AG04450 (cell line): ENCODE measurements at regions not wholly inside any gene's neighbourhood (a gene's known extent, or its start where the extent isn't known, plus 50 kb on each side); places are given as distances from the start of the nearest gene placed in this dataset.

Source experiments
- CTCF ChIA-PET: fragments of 300-600, 350-600 bp; formaldehyde crosslinking; extraction: SDS; loops from one replicate; lab custom pipeline; 2022; ENCODE audit warnings: antibody characterized with exemption, inconsistent platforms; lab: Charles Lee
- POLR2A ChIA-PET: fragments of 350-600 bp; formaldehyde crosslinking; extraction: SDS; loops from one replicate; lab custom pipeline; 2021; ENCODE audit warnings: antibody characterized with exemption, inconsistent platforms; lab: Yijun Ruan, JAX
- DNase-seq: peaks from one replicate; pipeline ENCODE4 v3.0.0-alpha.2; 2011; ENCODE audit warnings: low read depth, low spot score
- H3K27ac ChIP-seq: one replicate; pipeline ENCODE4 v1.5.1; 2012; ENCODE audit warnings: low read depth, low read length, control low read depth
- H3K27me3 ChIP-seq: one replicate; pipeline ENCODE4 v1.6.0; 2012; ENCODE audit warnings: low read length; ENCODE audit not compliant: control insufficient read depth, insufficient read depth
- H3K4me3 ChIP-seq: 2 replicates; pipeline ENCODE4 v1.5.1; 2011; ENCODE audit warnings: mild to moderate bottlenecking, low read depth, low read length, control low read depth
- H3K9me3 ChIP-seq: 2 replicates; pipeline ENCODE4 v1.5.1; 2012; ENCODE audit warnings: low read length; ENCODE audit not compliant: control insufficient read depth, insufficient read depth
- CTCF ChIP-seq: IDR thresholded peaks from 2 replicates; pipeline ENCODE4 v1.5.1; 2011; ENCODE audit warnings: low read depth, low read length, control low read depth, inconsistent platforms

DNA sequence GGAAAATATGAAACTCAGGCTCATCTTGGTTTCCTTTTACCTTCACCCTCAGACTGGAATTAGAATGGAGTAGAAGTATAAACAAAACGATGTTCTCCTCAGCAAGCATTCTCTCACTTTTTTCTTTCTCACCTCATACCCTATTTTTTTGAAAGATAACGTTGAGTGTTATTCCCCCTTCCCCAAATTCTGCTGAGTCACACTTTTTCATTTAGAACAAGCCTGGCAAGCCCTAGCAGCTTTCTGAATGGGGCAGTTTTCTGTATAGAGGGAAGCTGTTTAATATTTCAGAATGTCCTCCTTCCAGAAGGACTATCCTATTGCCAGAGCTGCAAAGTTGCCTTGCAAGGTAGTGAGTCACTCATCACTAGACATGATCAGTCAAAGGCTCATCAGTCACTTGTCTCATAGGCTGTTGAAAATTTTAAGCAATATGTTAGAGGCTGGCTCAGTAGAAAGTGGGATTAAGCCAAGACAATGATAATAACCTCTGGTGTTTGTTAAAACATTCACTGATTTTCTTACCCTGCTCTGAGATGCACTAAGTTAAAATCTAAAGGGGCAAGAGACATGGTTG is 416.1 kb downstream of the RNF144A start:
- no peaks in the 10 kb centered on the region for H3K9me3 ChIP-seq
- no peak for TF ChIP-seq CTCF
- DNase-seq = no peak
- ChIA-PET CTCF (no interaction called here), POLR2A (no interaction called here)
- no peak overlapping the region for H3K4me3 ChIP-seq
- H3K27me3 ChIP-seq = no peaks in the 10 kb centered on the region
- H3K27ac ChIP-seq = no peak overlapping the region

DNA sequence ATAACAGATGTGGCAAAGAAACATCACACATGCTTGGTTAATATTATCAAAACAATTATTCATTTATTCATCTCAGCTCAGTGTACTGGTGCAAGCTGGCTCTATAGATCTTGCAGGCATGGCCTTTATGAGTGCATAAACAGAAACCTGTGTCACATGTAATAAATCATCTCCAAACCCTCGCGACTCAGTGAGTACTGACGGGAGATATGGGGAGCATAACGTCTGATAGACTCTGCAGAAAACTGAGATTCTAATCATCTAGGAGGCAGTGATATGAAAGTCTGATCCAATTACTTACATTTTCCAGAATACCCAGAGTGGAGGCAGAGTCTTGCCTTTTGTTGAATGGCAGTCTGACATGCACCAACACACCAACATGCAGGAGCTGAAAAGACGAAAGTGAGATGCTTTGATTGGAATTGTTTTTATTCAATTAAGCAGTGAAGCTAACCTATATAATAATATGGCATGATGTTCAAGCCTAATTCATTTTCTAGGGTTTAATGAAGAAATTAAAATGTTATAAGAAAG is 416.8 kb downstream of the RNF144A start:
- TF ChIP-seq CTCF = no peak
- POLR2A ChIA-PET = no interaction called here
- CTCF ChIA-PET = no interaction called here
- H3K27me3 ChIP-seq = no peaks in the 10 kb centered on the region
- H3K9me3 ChIP-seq = no peaks in the 10 kb centered on the region
- H3K27ac ChIP-seq = no peak overlapping the region
- DNase-seq = no peak
- H3K4me3 ChIP-seq = no peak overlapping the region

DNA sequence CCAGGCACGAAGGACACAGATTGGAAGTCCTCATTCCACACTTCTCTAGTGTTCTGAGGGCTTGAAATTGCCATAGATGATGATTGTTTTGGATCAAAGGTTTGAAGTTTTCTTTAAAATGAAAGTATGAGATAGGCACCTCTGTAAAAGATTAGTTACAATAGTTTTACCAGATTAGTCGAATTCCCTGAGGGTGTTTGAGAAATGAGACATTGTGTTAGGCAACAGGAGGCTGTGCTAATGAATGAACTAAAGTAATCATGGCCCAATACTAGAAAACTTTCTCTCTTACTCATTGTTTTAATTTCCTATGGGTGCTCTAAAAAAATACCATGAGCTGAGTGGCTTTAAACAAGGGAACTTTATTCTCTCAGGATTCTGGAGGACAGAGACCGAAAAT is 421.7 kb downstream of the RNF144A start:
- H3K9me3 ChIP-seq = no peaks in the 10 kb centered on the region
- CTCF ChIA-PET = no interaction called here
- POLR2A ChIA-PET = no interaction called here
- H3K27me3 ChIP-seq = no peaks in the 10 kb centered on the region
- no peak for DNase-seq
- no peak for TF ChIP-seq CTCF
- no peak overlapping the region for H3K4me3 ChIP-seq
- H3K27ac ChIP-seq = no peak overlapping the region

DNA sequence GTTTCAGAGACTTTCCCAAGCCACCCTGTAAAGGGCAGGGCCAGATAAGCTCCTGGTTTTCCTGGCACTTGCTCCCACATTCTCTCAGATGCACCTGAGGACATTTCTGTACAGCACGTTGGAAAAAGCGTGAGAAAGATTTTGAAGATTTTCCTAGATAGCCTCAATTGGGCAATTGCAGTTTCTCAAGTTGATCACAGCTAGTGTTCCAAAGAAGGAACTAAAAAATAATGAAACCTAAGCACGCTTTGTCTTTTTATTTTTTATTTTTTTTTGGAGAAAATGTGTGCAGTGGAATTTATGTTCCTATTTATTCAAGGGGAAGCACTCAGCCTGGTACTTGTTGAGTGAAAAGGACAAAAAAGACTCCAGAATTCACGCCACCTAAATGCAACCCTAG is 429.1 kb downstream of the RNF144A start:
- Histone ChIP-seq H3K9me3 (no peaks in the 10 kb centered on the region), H3K4me3 (no peak overlapping the region), H3K27me3 (no peaks in the 10 kb centered on the region), H3K27ac (no peak overlapping the region)
- CTCF ChIA-PET = no interaction called here
- no peak for DNase-seq
- POLR2A ChIA-PET = no interaction called here
- no peak for TF ChIP-seq CTCF

DNA sequence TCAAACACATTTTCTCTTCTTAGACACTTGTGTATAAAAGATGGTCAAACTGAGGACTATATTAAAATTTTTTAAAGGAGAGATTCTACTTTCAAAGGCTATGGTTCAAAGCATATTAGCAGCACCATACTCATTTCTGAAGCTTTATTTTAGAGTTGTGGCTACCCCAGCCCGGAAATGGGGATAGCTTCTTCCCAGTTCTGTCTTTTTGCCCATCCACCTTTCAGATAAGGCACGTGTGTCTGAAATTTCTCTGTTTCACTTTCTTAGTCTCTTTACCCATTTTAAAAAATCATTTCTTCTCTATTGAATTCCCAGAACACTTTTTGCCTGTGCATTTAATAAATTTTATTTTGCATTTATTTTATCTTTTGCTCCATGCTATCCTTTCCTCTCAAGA is 431.5 kb downstream of the RNF144A start:
- no peak for TF ChIP-seq CTCF
- ChIA-PET POLR2A (no interaction called here), CTCF (no interaction called here)
- Histone ChIP-seq H3K4me3 (no peak overlapping the region), H3K27me3 (no peaks in the 10 kb centered on the region), H3K27ac (no peak overlapping the region), H3K9me3 (no peaks in the 10 kb centered on the region)
- DNase-seq = no peak
